A673 (cell line): ENCODE measurements at regions not wholly inside any gene's neighbourhood (a gene's known extent, or its start where the extent isn't known, plus 50 kb on each side); places are given as distances from the start of the nearest gene placed in this dataset.

Experiments
- BruUV-seq: library from RNA; stranded (reverse); fragments of 400-500 nt; replicated peaks from 2 replicates; lab custom pipeline; 2021; lab: Mats Ljungman, UMichigan
- CTCF ChIA-PET: fragments of 300-600 bp; sonication (Branson Sonifier 250); formaldehyde crosslinking; loops from one replicate; lab custom pipeline; 2022; ENCODE audit warnings: antibody characterized with exemption; lab: Charles Lee
- POLR2A ChIA-PET: fragments of 300-600 bp; sonication (Branson Sonifier 250); formaldehyde crosslinking; loops from one replicate; lab custom pipeline; 2022; ENCODE audit warnings: antibody characterized with exemption; ENCODE audit not compliant: low non-redundant PET; lab: Charles Lee
- DNase-seq: peaks from one replicate; pipeline ENCODE4 v3.0.0-alpha.2; 2015; ENCODE audit warnings: low spot score
- H3K27ac ChIP-seq: fragments of 200-600 bp; sonication (generic); 2 replicates; pipeline ENCODE4 v1.5.1; 2016; ENCODE audit warnings: mixed run types, low read depth, mild to moderate bottlenecking, mixed read lengths, antibody characterized with exemption, low read length; ENCODE audit not compliant: poor library complexity, severe bottlenecking
- H3K27me3 ChIP-seq: fragments of 200-600 bp; sonication (generic); replicated peaks from 2 replicates; pipeline ENCODE4 v1.6.1; 2017; ENCODE audit warnings: mixed run types, low read depth, mild to moderate bottlenecking, mixed read lengths, antibody characterized with exemption, low read length; ENCODE audit not compliant: insufficient read depth, poor library complexity
- H3K36me3 ChIP-seq: fragments of 200-600 bp; sonication (generic); 2 replicates; pipeline ENCODE4 v1.6.1; 2016; ENCODE audit warnings: mixed run types, mild to moderate bottlenecking, mixed read lengths, antibody characterized with exemption, low read length; ENCODE audit not compliant: insufficient read depth, poor library complexity, severe bottlenecking
- H3K4me1 ChIP-seq: fragments of 200-600 bp; sonication (generic); 2 replicates; pipeline ENCODE4 v1.6.1; 2017; ENCODE audit warnings: mixed run types, mild to moderate bottlenecking, mixed read lengths, antibody characterized with exemption, low read length; ENCODE audit not compliant: insufficient read depth, poor library complexity, severe bottlenecking
- H3K4me3 ChIP-seq: fragments of 200-600 bp; sonication (generic); 2 replicates; pipeline ENCODE4 v1.5.1; 2016; ENCODE audit warnings: low read depth, mixed run types, mild to moderate bottlenecking, mixed read lengths, low read length; ENCODE audit not compliant: poor library complexity, severe bottlenecking
- H3K9me3 ChIP-seq: fragments of 200-600 bp; sonication (generic); 2 replicates; pipeline ENCODE4 v1.6.1; 2016; ENCODE audit warnings: mixed run types, low read depth, mild to moderate bottlenecking, mixed read lengths, antibody characterized with exemption, low read length; ENCODE audit not compliant: poor library complexity, severe bottlenecking
- CTCF ChIP-seq: fragments of 300-800, 200-600 bp; sonication (generic); conservative IDR thresholded peaks from 2 replicates; pipeline ENCODE4 v1.5.1; 2017; ENCODE audit warnings: low read depth, mild to moderate bottlenecking, antibody characterized with exemption, low read length, moderate library complexity, mixed read lengths
- EZH2 ChIP-seq: fragments of 200-600 bp; sonication (generic); IDR thresholded peaks from 2 replicates; pipeline ENCODE4 v1.6.1; 2017; ENCODE audit warnings: borderline replicate concordance, low read depth, mild to moderate bottlenecking, mixed read lengths, antibody characterized with exemption, low read length; ENCODE audit not compliant: poor library complexity, severe bottlenecking
- intact Hi-C: fragments of 100-400 bp; cut with micrococcal nuclease; formaldehyde crosslinking; loops from one replicate; pipeline ENCODE4 v1.10.0; 2022; ENCODE audit not compliant: unreplicated experiment

DNA sequence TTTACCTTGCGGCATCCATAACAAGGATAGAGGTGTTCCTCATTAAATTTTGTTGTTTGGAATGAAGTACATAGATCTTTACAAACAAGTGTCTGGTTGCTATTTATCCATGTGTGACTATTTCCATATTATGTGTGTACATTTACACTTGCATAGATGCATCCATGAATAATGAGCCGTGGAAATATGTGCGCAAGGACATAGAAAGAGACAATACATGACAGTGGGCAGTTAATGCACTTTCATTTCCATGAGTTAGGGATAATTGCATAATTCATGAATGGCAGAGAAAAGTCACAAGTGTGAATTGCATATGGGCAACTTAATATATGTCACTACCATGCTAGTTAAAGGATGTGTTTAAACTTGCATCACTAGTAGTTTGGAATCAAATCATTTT, 338.2 kb upstream of the PITX2 start:
- H3K27me3 ChIP-seq = no peaks in the 10 kb centered on the region
- BruUV-seq = no TSS peak
- POLR2A ChIA-PET = no interaction called here
- H3K9me3 ChIP-seq = no peaks in the 10 kb centered on the region
- no peak for DNase-seq
- CTCF ChIA-PET = no interaction called here
- no peak overlapping the region for H3K27ac ChIP-seq
- H3K36me3 ChIP-seq = no peaks in the 10 kb centered on the region
- no peak overlapping the region for H3K4me3 ChIP-seq
- no peaks in the 10 kb centered on the region for H3K4me1 ChIP-seq
- intact Hi-C loops = no loop called here
- TF ChIP-seq CTCF = no peak
- TF ChIP-seq EZH2 = no peak

DNA sequence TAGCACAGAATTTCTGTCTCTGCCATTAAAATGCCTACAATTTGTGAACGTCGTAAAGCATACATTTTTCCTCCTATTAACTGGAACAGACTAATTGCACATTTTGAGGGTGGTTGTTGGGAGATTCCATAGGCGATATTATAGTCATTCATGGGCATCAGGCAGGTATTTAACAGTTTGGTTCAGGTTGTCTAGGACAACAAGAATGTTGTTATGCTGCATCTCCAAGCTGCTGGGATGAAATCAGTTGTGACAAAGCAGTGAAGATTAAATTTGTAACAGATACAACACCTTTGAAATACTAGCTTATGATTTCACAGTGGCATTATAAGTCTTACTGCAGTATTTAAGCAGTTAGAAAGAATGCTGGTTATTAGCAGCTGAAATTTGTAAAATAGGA, 339.7 kb upstream of the PITX2 start:
- Histone ChIP-seq H3K27me3 (no peaks in the 10 kb centered on the region), H3K4me1 (no peaks in the 10 kb centered on the region), H3K36me3 (no peaks in the 10 kb centered on the region), H3K27ac (no peak overlapping the region), H3K9me3 (no peaks in the 10 kb centered on the region), H3K4me3 (no peak overlapping the region)
- CTCF ChIA-PET = no interaction called here
- POLR2A ChIA-PET = no interaction called here
- intact Hi-C loops = no loop called here
- no peak for DNase-seq
- BruUV-seq = no TSS peak
- TF ChIP-seq EZH2 (no peak), CTCF (no peak)

DNA sequence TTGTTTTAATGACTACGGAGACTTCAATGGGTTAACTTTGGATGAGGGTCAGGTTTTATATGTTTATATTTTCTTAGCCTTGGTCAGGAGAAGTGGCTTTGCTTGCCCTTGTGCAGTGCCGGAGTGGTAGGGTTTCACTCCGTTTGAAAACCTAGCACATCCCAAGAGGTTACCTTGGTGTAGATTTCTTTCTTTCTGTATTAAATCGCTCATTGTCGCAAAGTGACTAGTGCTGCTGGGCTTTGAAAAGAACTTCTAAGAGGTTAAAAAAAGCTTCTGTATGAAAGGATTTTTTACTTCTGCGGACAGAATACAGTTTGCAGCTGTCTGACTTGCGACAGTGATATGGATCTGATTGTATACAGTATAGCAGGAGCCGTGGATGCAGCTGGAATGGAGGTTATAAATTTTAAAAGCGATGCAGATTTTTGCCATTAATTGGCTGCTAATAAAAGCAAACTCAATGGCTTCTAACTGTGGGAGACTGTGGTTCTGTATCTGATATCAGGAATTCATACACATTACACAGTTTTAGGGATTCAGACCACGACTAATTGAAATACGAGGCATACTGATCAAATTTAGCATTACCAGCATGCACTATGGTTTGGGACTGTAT, 340.9 kb upstream of the PITX2 start:
- H3K9me3 ChIP-seq = no peaks in the 10 kb centered on the region
- H3K4me3 ChIP-seq = no peak overlapping the region
- intact Hi-C loops = no loop called here
- TF ChIP-seq EZH2 (no peak), CTCF (no peak)
- CTCF ChIA-PET = no interaction called here
- H3K27me3 ChIP-seq = no peaks in the 10 kb centered on the region
- no peaks in the 10 kb centered on the region for H3K36me3 ChIP-seq
- no peak overlapping the region for H3K27ac ChIP-seq
- H3K4me1 ChIP-seq = no peaks in the 10 kb centered on the region
- no TSS peak for BruUV-seq
- DNase-seq = no peak
- POLR2A ChIA-PET = no interaction called here
